HUES64 (cell line): ENCODE measurements at regions not wholly inside any gene's neighbourhood (a gene's known extent, or its start where the extent isn't known, plus 50 kb on each side); places are given as distances from the start of the nearest gene placed in this dataset.

ENCODE experiments used
- H3K27ac ChIP-seq: 2 replicates; pipeline ENCODE4 v1.7.0; 2013; ENCODE audit warnings: low read depth, low read length, inconsistent platforms
- H3K27me3 ChIP-seq: 2 replicates; pipeline ENCODE4 v1.6.1; 2013; ENCODE audit warnings: mild to moderate bottlenecking, low read length; ENCODE audit not compliant: insufficient read depth
- H3K36me3 ChIP-seq: 2 replicates; pipeline ENCODE4 v1.6.1; 2013; ENCODE audit warnings: mild to moderate bottlenecking, low read length; ENCODE audit not compliant: insufficient read depth
- H3K4me1 ChIP-seq: 2 replicates; pipeline ENCODE4 v1.6.1; 2013; ENCODE audit warnings: mild to moderate bottlenecking, low read length, moderate library complexity; ENCODE audit not compliant: insufficient read depth
- H3K4me3 ChIP-seq: 2 replicates; pipeline ENCODE4 v1.5.1; 2013; ENCODE audit warnings: mild to moderate bottlenecking, low read length, moderate library complexity
- H3K9ac ChIP-seq: 2 replicates; pipeline ENCODE4 v1.6.1; 2013; ENCODE audit warnings: mild to moderate bottlenecking, low read depth, low read length
- H3K9me3 ChIP-seq: 2 replicates; pipeline ENCODE4 v1.6.1; 2013; ENCODE audit warnings: low read depth, low read length; ENCODE audit not compliant: insufficient read depth
- WGBS: fragments of 150-250, 120-280 bp; methylation state at CpG from one replicate; pipeline ENCODE4 v1.1.7; 2013; ENCODE audit warnings: missing lambda C conversion rate; 5-methylcytosine and 5-hydroxymethylcytosine counted together

DNA sequence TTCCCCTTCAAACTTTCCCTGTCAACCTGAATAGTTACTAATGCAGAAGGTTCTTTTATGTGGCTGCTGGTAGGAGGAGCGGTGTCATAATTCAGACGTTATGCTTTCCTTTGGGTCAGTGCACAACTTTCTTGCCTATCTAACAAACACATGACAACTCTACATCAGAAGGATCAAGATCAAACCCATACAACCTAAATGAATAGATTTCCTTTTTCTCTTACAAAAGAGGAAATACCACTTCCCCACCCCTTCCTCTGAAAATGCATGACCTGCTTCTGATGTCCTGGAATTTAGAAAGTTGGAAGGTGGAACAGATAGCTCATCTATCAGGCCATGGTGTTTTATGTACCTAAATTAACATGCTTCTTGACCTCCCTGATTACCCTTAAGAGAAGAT, 75.7 kb upstream of the ADGRL4 start:
- Histone ChIP-seq H3K9ac (no peak overlapping the region), H3K27me3 (no peaks in the 10 kb centered on the region), H3K4me1 (peaks cover 10% of the 10 kb centered on the region; the same call in 1 of the 2 replicates), H3K36me3 (no peaks in the 10 kb centered on the region), H3K9me3 (no peaks in the 10 kb centered on the region), H3K4me3 (no peak overlapping the region), H3K27ac (no peak overlapping the region)
- 95% methylated on average over 2 of the region's 2 CpGs for WGBS

DNA sequence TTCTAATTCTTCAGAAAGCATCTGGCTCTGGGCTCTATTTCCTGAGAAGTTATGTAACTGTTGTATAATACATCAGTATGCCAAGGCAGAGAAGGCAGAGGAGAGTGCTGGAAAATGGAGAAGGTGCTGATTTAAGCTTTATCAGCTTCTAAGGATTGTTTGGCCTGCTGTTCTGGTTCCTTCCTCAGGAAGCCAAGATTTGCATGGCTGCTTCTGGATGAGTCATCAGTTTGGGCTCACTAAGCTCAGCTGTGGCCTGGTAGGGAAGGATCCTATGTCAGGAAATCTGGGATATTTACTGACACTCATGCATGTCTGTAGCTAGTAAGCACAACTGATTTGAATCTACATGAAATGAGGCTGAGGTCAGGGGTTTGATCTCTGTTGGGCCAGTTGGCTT, 73.2 kb upstream of the ADGRL4 start:
- no peaks in the 10 kb centered on the region for H3K27me3 ChIP-seq
- H3K4me1 ChIP-seq, result peaks cover 10% of the 10 kb centered on the region; the same call in 1 of the 2 replicates
- no peak overlapping the region for H3K4me3 ChIP-seq
- H3K9ac ChIP-seq, result no peak overlapping the region
- H3K27ac ChIP-seq, result 0 out of 2 replicates have a peak overlapping the region, but pooled peaks have one; percentile 36
- H3K36me3 ChIP-seq, result no peaks in the 10 kb centered on the region
- no peaks in the 10 kb centered on the region for H3K9me3 ChIP-seq

DNA sequence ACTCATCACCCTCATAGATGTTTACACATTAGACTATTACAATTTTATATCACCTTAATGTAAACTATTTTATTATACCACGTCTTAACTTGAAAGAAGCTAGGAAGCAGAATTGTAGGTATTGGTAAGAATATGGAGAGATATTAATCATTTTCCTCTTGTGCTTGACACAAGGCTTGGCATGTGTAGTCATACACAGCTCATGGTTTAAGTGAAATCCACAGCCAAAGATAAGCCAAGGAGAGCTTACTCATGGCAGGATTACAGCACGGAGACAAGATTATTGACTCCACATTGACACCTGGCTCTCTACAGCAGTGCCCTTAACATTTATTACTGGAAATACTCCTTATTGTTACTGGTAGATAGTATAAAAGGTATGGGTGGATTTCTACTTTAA, 68.4 kb upstream of the ADGRL4 start:
- peaks cover 8% of the 10 kb centered on the region; the same call in 1 of the 2 replicates for H3K4me1 ChIP-seq
- no peak overlapping the region for H3K9ac ChIP-seq
- no peak overlapping the region for H3K27ac ChIP-seq
- H3K4me3 ChIP-seq, result no peak overlapping the region
- H3K27me3 ChIP-seq, result no peaks in the 10 kb centered on the region
- WGBS, result 98% methylated on average over 2 of the region's 2 CpGs
- H3K36me3 ChIP-seq, result no peaks in the 10 kb centered on the region
- H3K9me3 ChIP-seq, result no peaks in the 10 kb centered on the region

DNA sequence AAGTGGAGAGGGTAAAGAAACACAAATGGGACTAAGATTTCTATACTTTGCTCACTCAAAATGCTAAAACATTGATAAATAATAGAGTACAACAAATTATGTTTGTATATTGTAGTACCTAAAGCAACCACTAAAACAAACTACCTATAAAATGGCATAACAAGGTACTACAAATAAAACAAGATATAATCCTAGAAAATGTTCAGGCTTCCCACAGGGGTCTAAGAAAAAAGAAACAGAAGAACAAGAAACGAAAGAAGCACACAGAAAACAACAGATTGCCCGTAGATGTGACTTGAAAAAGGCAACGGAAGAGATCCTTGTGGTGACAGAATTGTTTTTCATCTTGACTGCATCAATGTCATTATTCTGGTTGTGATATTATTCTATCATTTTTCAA, 63.3 kb upstream of the ADGRL4 start:
- Histone ChIP-seq H3K36me3 (no peaks in the 10 kb centered on the region), H3K4me1 (no peaks in the 10 kb centered on the region), H3K9ac (no peak overlapping the region), H3K4me3 (no peak overlapping the region), H3K27ac (no peak overlapping the region), H3K9me3 (no peaks in the 10 kb centered on the region), H3K27me3 (no peaks in the 10 kb centered on the region)
- 94% methylated on average over 3 of the region's 3 CpGs for WGBS

DNA sequence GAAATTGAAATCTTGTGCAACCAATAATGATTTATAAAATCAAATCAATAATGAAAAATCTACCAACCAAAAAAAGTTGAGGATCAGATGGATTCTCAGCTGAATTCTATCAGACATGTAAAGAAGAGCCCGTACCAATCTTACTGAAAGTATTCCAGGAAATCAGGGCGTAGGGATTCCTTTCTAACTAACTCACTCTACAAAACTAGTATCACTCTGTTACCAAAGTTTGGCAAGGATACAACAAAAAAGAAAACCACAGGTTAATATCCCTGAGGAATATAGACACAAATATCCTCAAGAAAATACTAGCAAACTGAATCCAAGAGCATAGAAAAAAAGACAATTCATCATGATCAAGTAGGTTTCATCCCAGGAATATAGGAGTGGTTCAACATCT, 52.8 kb upstream of the ADGRL4 start:
- Histone ChIP-seq H3K27me3 (no peaks in the 10 kb centered on the region), H3K27ac (no peak overlapping the region), H3K4me1 (no peaks in the 10 kb centered on the region), H3K9ac (no peak overlapping the region), H3K4me3 (no peak overlapping the region), H3K36me3 (no peaks in the 10 kb centered on the region), H3K9me3 (no peaks in the 10 kb centered on the region)
- 92% methylated on average over 2 of the region's 2 CpGs for WGBS
